Omental fat pad (tissue), 3 donors: ENCODE measurements at regions not wholly inside any gene's neighbourhood (a gene's known extent, or its start where the extent isn't known, plus 50 kb on each side); places are given as distances from the start of the nearest gene placed in this dataset.

Experiments
- ATAC-seq: fragments of 150-250 bp; one replicate; pipeline ENCODE4 v1.9.1; 2016; ENCODE audit warnings: mild to moderate bottlenecking, moderate library complexity; ENCODE audit not compliant: low FRiP score
- DNase-seq: peaks from one replicate; pipeline ENCODE4 v3.0.0-alpha.2; 2019; ENCODE audit warnings: low spot score
- TF ChIP-seq, protein P1 (sequence below), 3 donors: fragments of 450-650 bp; IDR thresholded peaks; one replicate each; pipeline ENCODE4 v1.5.1; 2016 to 2017; ENCODE audit warnings: antibody characterized with exemption in 3 of 3, mild to moderate bottlenecking in 3 of 3, moderate library complexity in 2 of 3

DNA sequence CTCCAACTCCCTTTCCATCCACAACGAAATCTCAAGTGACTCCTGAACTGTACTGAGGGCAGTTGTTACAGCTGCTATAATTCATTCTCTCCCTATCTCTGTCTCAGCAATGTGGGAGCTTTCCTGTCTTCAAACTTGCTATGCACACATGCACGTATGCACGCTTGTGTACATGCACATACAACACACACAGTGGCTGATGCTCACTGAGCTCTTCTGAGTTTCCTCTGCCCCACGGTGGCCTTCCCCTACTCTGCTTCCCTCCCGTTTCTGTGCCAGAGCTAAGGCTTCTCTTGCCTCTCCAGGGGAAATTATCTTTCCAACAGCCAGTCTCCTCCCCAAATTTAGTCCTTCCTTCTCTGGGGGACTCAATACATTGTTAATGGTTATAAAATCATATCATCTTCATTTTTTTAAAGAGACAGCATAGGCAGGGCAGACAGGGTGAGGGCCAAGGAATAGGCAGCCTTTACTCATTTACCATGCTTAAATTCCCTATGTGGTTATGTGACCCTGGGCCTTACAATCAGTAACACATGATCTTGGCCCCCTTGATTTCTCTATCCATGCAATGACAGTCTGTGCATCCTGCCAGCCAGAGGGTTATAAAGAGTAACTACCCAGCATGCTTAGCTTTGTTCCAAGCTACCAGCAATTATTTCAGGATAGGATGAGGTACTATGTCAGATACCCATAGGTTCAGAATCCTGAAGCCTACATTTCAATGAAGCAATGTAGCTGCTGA, 111.9 kb upstream of the HMGA2 start:
- ATAC-seq (no peak), DNase-seq (no peak)
- TF ChIP-seq, protein P1, sequence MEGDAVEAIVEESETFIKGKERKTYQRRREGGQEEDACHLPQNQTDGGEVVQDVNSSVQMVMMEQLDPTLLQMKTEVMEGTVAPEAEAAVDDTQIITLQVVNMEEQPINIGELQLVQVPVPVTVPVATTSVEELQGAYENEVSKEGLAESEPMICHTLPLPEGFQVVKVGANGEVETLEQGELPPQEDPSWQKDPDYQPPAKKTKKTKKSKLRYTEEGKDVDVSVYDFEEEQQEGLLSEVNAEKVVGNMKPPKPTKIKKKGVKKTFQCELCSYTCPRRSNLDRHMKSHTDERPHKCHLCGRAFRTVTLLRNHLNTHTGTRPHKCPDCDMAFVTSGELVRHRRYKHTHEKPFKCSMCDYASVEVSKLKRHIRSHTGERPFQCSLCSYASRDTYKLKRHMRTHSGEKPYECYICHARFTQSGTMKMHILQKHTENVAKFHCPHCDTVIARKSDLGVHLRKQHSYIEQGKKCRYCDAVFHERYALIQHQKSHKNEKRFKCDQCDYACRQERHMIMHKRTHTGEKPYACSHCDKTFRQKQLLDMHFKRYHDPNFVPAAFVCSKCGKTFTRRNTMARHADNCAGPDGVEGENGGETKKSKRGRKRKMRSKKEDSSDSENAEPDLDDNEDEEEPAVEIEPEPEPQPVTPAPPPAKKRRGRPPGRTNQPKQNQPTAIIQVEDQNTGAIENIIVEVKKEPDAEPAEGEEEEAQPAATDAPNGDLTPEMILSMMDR (IDR thresholded peaks at IDR 0.05) = no peak

DNA sequence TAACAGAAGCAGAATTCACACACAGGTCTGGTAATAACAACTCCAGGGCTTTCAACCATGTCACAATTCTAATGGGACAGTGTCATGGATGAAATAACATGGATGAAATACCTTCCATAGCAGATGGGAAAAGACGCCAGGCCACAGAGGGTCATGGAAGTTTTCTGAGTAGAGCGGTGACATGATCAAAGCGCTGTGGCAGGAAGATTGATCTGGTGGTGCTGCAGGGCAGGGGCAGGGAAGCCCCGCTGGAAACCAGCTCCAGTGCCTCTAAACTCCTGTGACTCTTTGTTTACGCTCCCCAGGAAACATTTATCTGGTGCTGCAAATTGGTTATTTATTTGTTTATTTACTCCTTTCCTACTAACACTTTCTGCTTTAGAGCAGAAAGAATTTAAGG, 108.3 kb upstream of the HMGA2 start:
- no peak for ATAC-seq
- TF ChIP-seq, protein P1 (IDR thresholded peaks at IDR 0.05) = no peak
- no peak for DNase-seq

DNA sequence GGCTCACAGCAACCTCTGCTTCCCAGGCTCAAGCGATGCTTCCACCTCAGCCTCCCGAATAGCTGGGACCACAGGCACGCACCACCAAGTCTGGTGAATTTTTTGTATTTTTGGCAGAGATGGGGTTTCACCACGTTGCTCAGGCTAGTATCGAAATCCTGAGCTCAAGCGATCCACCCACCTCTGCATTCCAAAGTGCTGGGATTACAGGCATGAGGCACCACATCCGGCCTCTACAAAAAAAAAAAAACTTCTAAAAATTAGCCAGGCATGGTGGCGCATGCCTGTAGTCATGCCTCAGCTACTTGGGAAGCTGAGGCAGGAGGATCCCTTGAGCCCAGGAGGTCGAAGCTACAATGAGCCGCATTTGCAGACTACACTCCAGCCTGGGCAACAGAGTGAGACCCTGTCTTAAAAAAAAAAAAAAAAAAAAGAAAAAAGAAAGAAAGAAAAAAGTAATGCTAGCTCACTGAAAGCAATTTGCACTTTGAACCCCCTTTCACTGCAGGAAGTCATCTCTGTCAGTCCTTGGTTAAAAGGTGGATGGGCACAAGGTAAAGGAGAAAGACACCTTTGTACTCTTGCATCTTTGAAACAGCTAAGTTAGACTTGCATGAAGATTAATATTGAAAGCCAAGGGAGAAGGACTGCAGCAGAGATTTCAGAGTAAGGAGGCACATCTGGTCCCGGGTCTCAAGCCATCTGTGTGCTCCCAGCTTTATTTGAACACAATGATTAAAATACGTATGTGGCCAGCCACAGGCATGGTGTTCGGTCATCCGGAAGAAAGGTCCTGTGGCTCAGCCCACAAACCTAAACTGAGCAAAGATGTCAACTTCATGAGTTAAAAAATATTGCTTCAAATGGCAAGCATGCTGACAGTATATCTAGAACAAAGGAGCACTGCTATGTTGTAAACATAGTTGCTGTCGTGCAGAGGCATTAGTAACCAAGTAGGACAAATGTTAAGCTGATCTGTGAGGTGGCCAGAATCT, 103.8 kb upstream of the HMGA2 start:
- no peak for DNase-seq
- TF ChIP-seq, protein P1 (IDR thresholded peaks at IDR 0.05) = no peak
- ATAC-seq = no peak

DNA sequence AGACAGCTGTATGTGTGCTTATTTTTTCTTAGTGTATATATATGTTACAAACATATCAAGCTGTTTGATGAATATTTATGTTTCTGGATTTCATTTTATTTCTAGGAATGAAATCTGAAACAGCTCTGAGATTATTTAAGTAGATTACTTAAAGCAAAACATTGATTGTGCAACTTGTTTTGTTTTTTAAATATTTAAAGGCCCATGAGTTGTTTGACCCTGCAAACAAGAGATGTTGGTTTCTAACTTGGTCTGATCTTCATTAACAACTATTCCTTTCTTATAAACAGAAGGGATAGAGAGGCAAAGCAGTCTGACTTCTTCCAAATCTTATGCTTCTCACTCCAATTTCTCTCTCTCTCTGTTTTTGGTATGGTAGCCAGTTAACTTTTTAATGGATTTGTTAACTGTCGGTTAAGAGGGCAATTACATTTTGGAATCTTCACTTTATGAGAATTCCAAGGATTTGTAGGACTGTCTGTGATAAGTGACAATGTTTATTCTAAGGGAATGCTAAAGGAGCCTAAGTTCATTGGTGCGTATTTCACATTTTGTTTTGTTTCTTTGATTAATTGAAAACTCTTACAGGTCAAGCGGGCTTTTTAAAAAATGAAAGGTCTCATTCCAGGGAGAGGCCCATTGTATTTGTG, 102.6 kb upstream of the HMGA2 start:
- no peak for DNase-seq

DNA sequence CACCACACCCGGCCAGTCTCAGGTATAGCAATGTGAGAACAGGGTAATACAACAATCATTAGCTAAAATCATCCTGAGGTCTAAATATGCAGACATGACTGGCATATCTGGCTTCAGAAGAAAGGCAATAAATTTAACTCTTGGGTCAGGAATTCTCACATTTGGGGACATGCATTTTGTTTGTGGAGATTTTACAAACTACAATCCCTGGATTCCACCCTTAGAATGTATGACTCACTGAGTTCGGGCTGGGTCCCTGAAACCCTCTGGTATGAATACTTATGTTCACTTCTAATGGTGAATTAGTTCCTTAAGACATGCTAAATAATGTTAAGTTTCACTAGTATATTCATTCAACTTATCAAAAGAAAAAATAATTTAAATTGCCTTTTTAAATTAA, 98.9 kb upstream of the HMGA2 start:
- no peak for ATAC-seq
- TF ChIP-seq, protein P1 (IDR thresholded peaks at IDR 0.05) = no peak
- DNase-seq = no peak

More for the DNA sequence above, 102.6 kb upstream of the HMGA2 start:
- TF ChIP-seq, protein P1 (IDR thresholded peaks at IDR 0.05) = no peak
- no peak for ATAC-seq

DNA sequence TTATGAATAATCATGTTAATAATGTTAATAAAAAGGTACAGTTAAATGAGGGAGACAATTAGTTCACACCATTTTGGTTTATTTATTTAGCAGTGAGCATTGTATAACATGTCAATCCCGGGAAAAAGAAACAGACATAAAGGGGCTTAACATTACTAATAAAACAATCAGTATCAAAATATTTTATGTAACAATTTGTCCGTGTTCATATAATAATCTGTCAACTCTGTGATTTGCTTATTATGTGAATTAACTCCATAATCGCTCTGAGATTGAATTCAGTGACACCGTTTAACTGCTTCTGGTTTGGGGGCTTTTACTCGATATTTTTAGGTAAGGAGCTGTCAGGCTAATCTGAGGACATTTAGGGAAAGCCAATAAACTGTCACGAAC, 95.8 kb upstream of the HMGA2 start:
- TF ChIP-seq, protein P1 (IDR thresholded peaks at IDR 0.05) = no peak
- ATAC-seq (no peak), DNase-seq (no peak)
